SK-N-SH treated with all-trans-retinoic acid at 6 μM for 48 hours (cell line): ENCODE measurements at regions not wholly inside any gene's neighbourhood (a gene's known extent, or its start where the extent isn't known, plus 50 kb on each side); places are given as distances from the start of the nearest gene placed in this dataset.

ENCODE experiments used
- ATAC-seq: fragments of 200-7000 bp; cut with Tn5 transposase; 3 replicates; pipeline ENCODE4 v1.9.1; 2020; ENCODE audit warnings: mild to moderate bottlenecking, moderate library complexity
- BACH2 ChIP-seq: fragments of 250-450 bp; sonication (Bioruptor Pico); IDR thresholded peaks from 2 replicates; pipeline ENCODE4 v1.9.0; 2021; ENCODE audit warnings: mild to moderate bottlenecking, borderline replicate concordance
- ESRRG ChIP-seq: fragments of 250-450 bp; sonication (Bioruptor Pico); IDR thresholded peaks from 2 replicates; pipeline ENCODE4 v1.6.1; 2021; ENCODE audit warnings: mild to moderate bottlenecking
- GLIS3 ChIP-seq: fragments of 250-450 bp; sonication (Bioruptor Pico); IDR thresholded peaks from 2 replicates; pipeline ENCODE4 v1.5.0; 2020; ENCODE audit warnings: mild to moderate bottlenecking, moderate library complexity
- ISL1 ChIP-seq: fragments of 250-450 bp; sonication (Bioruptor Pico); IDR thresholded peaks from 2 replicates; pipeline ENCODE4 v2.1.2; 2022; ENCODE audit warnings: mild to moderate bottlenecking, moderate library complexity
- OSR1 ChIP-seq: fragments of 250-450 bp; sonication (Bioruptor Pico); IDR thresholded peaks from 2 replicates; pipeline ENCODE4 v1.8.0; 2022; ENCODE audit warnings: moderate library complexity, mild to moderate bottlenecking, inconsistent platforms
- PPARA ChIP-seq: fragments of 250-450 bp; sonication (Bioruptor Pico); IDR thresholded peaks from 2 replicates; pipeline ENCODE4 v1.5.0; 2020; ENCODE audit warnings: mild to moderate bottlenecking, borderline replicate concordance
- RARB ChIP-seq: fragments of 250-450 bp; sonication (Bioruptor Pico); IDR thresholded peaks from 2 replicates; pipeline ENCODE4 v1.8.0; 2021; ENCODE audit warnings: mild to moderate bottlenecking, moderate library complexity
- SNAI2 ChIP-seq: fragments of 250-450 bp; sonication (Bioruptor Pico); IDR thresholded peaks from 2 replicates; pipeline ENCODE4 v1.5.0; 2020; ENCODE audit warnings: mild to moderate bottlenecking, moderate library complexity
- TCF4 ChIP-seq: fragments of 250-450 bp; sonication (Bioruptor Pico); IDR thresholded peaks from 2 replicates; pipeline ENCODE4 v1.8.0; 2021; ENCODE audit warnings: mild to moderate bottlenecking, moderate library complexity, borderline replicate concordance
- TOX ChIP-seq: fragments of 250-450 bp; sonication (Bioruptor Pico); IDR thresholded peaks from 2 replicates; pipeline ENCODE4 v1.8.0; 2021; ENCODE audit warnings: mild to moderate bottlenecking, moderate library complexity, borderline replicate concordance
- ZFP3 ChIP-seq: fragments of 250-450 bp; sonication (Bioruptor Pico); IDR thresholded peaks from 2 replicates; pipeline ENCODE4 v1.5.0; 2020; ENCODE audit warnings: mild to moderate bottlenecking, moderate library complexity
- ZFP30 ChIP-seq: fragments of 450-650 bp; formaldehyde crosslinking; IDR thresholded peaks from 2 replicates; pipeline ENCODE4 v1.5.0; 2022; ENCODE audit warnings: mild to moderate bottlenecking, moderate library complexity
- ZNF565 ChIP-seq: fragments of 450-650 bp; formaldehyde crosslinking; conservative IDR thresholded peaks from 2 replicates; pipeline ENCODE4 v1.5.0; 2020; ENCODE audit warnings: low read depth, mild to moderate bottlenecking, moderate library complexity
- ZNF70 ChIP-seq: fragments of 450-650 bp; formaldehyde crosslinking; IDR thresholded peaks from 2 replicates; pipeline ENCODE4 v1.5.0; 2020; ENCODE audit warnings: mild to moderate bottlenecking, moderate library complexity
- ZNF8 ChIP-seq: fragments of 450-650 bp; formaldehyde crosslinking; IDR thresholded peaks from 2 replicates; pipeline ENCODE4 v1.5.0; 2020; ENCODE audit warnings: mild to moderate bottlenecking, moderate library complexity
- TF ChIP-seq, protein P1 (sequence below): fragments of 250-450 bp; sonication (Bioruptor Pico); IDR thresholded peaks from 2 replicates; pipeline ENCODE4 v1.8.0; 2021; ENCODE audit warnings: low read depth, mild to moderate bottlenecking, moderate library complexity, borderline replicate concordance
- TF ChIP-seq, protein P2 (sequence below): fragments of 250-450 bp; sonication (Bioruptor Pico); IDR thresholded peaks from 2 replicates; pipeline ENCODE4 v1.5.0; 2020; ENCODE audit warnings: mild to moderate bottlenecking, moderate library complexity
- TF ChIP-seq, protein P3 (sequence below): fragments of 250-450 bp; sonication (Bioruptor Pico); IDR thresholded peaks from 2 replicates; pipeline ENCODE4 v1.5.1; 2020; ENCODE audit warnings: low read depth, mild to moderate bottlenecking, moderate library complexity

DNA sequence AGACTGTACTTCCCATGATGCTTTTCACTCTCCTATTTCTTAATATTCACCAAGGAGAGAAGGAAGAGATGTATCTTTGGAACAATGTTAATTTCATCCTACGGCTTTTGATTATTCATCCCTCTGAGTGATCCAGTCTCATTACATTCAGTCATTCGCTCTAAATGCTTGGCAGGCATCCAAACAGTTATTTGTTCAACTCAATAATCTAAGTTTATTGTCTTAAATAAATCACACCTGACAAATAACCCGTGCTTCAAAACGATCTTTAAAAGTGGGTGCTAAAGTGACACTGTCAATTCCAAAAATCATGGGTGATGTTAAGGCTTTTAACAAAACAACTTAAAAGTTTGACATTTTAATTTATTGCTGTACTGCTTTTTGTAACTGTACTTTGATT is 233.1 kb downstream of the RASEF start:
- TF ChIP-seq, protein P1, sequence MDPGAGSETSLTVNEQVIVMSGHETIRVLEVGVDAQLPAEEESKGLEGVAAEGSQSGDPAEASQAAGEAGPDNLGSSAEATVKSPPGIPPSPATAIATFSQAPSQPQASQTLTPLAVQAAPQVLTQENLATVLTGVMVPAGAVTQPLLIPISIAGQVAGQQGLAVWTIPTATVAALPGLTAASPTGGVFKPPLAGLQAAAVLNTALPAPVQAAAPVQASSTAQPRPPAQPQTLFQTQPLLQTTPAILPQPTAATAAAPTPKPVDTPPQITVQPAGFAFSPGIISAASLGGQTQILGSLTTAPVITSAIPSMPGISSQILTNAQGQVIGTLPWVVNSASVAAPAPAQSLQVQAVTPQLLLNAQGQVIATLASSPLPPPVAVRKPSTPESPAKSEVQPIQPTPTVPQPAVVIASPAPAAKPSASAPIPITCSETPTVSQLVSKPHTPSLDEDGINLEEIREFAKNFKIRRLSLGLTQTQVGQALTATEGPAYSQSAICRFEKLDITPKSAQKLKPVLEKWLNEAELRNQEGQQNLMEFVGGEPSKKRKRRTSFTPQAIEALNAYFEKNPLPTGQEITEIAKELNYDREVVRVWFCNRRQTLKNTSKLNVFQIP (CRISPR knock-in tag), result no peak
- no peak for TF ChIP-seq RARB
- TF ChIP-seq ZFP3 (CRISPR knock-in tag), result no peak
- TF ChIP-seq PPARA (CRISPR knock-in tag), result no peak
- TF ChIP-seq ISL1 (CRISPR knock-in tag), result no peak
- no peak for TF ChIP-seq OSR1 (CRISPR knock-in tag)
- TF ChIP-seq, protein P2, sequence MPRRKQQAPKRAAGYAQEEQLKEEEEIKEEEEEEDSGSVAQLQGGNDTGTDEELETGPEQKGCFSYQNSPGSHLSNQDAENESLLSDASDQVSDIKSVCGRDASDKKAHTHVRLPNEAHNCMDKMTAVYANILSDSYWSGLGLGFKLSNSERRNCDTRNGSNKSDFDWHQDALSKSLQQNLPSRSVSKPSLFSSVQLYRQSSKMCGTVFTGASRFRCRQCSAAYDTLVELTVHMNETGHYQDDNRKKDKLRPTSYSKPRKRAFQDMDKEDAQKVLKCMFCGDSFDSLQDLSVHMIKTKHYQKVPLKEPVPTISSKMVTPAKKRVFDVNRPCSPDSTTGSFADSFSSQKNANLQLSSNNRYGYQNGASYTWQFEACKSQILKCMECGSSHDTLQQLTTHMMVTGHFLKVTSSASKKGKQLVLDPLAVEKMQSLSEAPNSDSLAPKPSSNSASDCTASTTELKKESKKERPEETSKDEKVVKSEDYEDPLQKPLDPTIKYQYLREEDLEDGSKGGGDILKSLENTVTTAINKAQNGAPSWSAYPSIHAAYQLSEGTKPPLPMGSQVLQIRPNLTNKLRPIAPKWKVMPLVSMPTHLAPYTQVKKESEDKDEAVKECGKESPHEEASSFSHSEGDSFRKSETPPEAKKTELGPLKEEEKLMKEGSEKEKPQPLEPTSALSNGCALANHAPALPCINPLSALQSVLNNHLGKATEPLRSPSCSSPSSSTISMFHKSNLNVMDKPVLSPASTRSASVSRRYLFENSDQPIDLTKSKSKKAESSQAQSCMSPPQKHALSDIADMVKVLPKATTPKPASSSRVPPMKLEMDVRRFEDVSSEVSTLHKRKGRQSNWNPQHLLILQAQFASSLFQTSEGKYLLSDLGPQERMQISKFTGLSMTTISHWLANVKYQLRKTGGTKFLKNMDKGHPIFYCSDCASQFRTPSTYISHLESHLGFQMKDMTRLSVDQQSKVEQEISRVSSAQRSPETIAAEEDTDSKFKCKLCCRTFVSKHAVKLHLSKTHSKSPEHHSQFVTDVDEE (CRISPR knock-in tag), result no peak
- TF ChIP-seq GLIS3 (CRISPR knock-in tag), result no peak
- TF ChIP-seq ESRRG (CRISPR knock-in tag), result no peak
- no peak for TF ChIP-seq SNAI2 (CRISPR knock-in tag)
- TF ChIP-seq ZFP30 (CRISPR knock-in tag), result no peak
- no peak for TF ChIP-seq ZNF70 (CRISPR knock-in tag)
- no peak for ATAC-seq

DNA sequence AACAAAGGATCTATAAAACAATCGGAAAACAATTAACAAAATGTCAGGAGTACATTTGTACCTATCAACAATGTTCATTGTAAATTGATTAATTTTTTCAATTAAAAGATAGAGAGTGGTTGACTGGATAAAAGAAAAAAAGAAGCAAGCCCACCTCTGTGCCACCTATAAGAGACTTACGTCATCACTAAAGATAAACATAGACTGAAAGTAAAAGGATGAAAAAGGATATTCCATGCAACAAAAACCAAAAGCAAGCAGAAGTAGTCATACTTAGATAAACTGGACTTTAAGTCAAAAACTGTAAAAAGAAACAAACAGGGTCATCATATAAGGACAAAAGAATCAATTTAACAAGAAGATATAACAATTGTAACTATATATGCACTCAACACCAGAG is 197.4 kb downstream of the RASEF start:
- no peak for TF ChIP-seq ZFP3 (CRISPR knock-in tag)
- no peak for TF ChIP-seq ZNF565
- TF ChIP-seq TOX, result no peak
- TF ChIP-seq TCF4 (CRISPR knock-in tag), result no peak
- no peak for TF ChIP-seq RARB
- TF ChIP-seq, protein P3, sequence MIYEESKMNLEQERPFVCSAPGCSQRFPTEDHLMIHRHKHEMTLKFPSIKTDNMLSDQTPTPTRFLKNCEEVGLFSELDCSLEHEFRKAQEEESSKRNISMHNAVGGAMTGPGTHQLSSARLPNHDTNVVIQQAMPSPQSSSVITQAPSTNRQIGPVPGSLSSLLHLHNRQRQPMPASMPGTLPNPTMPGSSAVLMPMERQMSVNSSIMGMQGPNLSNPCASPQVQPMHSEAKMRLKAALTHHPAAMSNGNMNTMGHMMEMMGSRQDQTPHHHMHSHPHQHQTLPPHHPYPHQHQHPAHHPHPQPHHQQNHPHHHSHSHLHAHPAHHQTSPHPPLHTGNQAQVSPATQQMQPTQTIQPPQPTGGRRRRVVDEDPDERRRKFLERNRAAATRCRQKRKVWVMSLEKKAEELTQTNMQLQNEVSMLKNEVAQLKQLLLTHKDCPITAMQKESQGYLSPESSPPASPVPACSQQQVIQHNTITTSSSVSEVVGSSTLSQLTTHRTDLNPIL, result no peak
- TF ChIP-seq, protein P2 (CRISPR knock-in tag), result no peak
- TF ChIP-seq ZNF8 (CRISPR knock-in tag), result no peak
- no peak for TF ChIP-seq ZFP30 (CRISPR knock-in tag)
- TF ChIP-seq ESRRG (CRISPR knock-in tag), result no peak
- TF ChIP-seq OSR1 (CRISPR knock-in tag), result no peak
- no peak for ATAC-seq

DNA sequence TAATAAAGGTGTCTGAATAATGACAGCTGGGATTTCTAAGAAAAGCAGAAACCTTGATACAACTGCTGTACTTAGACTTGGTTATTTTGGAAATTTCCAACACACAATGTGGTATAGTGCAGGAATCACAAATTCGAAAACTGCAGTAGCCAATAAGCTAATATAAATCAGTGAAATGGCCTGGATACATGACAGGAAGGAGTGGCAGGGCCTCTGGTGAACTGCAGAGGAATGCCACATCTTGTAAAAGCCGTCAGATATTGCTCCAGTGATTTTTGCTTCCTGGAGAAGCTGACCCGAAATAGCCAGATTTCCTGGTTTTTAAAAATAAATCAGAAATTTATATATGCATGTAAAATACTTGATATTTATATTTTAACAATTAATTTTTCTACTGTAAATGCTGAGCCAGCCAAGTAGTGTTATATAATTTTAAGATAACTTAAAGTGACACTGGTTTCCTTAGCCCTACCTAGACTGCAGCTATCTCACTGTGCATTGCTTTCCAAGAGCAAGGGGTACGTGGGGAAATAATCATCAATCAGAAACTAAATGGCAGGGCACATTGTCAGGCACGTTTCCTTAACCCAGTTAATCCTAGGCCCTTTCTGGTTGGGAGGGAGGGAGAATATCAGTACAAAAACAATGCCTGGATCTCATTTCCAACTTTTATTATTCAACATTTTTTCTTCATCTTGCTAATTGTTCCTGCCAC is 182.4 kb downstream of the RASEF start:
- TF ChIP-seq BACH2 (CRISPR knock-in tag), result no peak
- TF ChIP-seq, protein P1 (CRISPR knock-in tag), result no peak
- TF ChIP-seq ZNF565, result no peak
- ATAC-seq, result no peak
